H9 (cell line): ENCODE measurements at regions not wholly inside any gene's neighbourhood (a gene's known extent, or its start where the extent isn't known, plus 50 kb on each side); places are given as distances from the start of the nearest gene placed in this dataset.

Experiments
- DNase-seq: peaks from one replicate; pipeline ENCODE4 v3.0.0-alpha.2; 2017
- H2AFZ ChIP-seq: one replicate; pipeline ENCODE4 v1.6.1; 2013; ENCODE audit warnings: mild to moderate bottlenecking, low read length, control low read depth, moderate library complexity
- H2AK5ac ChIP-seq: 2 replicates; pipeline ENCODE4 v1.6.1; 2013; ENCODE audit warnings: low read length, control low read depth, mixed read lengths; ENCODE audit not compliant: insufficient read length
- H2BK120ac ChIP-seq: one replicate; pipeline ENCODE4 v1.6.1; 2013; ENCODE audit warnings: low read depth, mild to moderate bottlenecking, low read length, control low read depth, inconsistent platforms; ENCODE audit not compliant: poor library complexity, severe bottlenecking
- H2BK12ac ChIP-seq: 2 replicates; pipeline ENCODE4 v1.6.1; 2013; ENCODE audit warnings: low read length, control low read depth, mixed read lengths, low read depth; ENCODE audit not compliant: insufficient read length
- H2BK15ac ChIP-seq: 2 replicates; pipeline ENCODE4 v1.6.1; 2013; ENCODE audit warnings: low read depth, low read length, control low read depth
- H2BK20ac ChIP-seq: one replicate; pipeline ENCODE4 v1.6.1; 2013; ENCODE audit warnings: low read depth, mild to moderate bottlenecking, low read length, control low read depth, inconsistent platforms; ENCODE audit not compliant: poor library complexity, severe bottlenecking
- H2BK5ac ChIP-seq: 2 replicates; pipeline ENCODE4 v1.6.1; 2013; ENCODE audit warnings: low read length, control low read depth, mixed read lengths; ENCODE audit not compliant: insufficient read length
- H3K14ac ChIP-seq: 2 replicates; pipeline ENCODE4 v1.6.1; 2013; ENCODE audit warnings: low read length, control low read depth; ENCODE audit not compliant: insufficient read depth
- H3K18ac ChIP-seq: 2 replicates; pipeline ENCODE4 v1.6.1; 2013; ENCODE audit warnings: low read depth, mild to moderate bottlenecking, mixed read lengths, low read length, control low read depth; ENCODE audit not compliant: insufficient read length
- H3K23ac ChIP-seq: 2 replicates; pipeline ENCODE4 v1.6.1; 2013; ENCODE audit warnings: low read length, control low read depth, mixed read lengths, low read depth; ENCODE audit not compliant: insufficient read length
- H3K23me2 ChIP-seq: 2 replicates; pipeline ENCODE4 v1.6.1; 2013; ENCODE audit warnings: low read depth, mild to moderate bottlenecking, mixed read lengths, low read length, control low read depth; ENCODE audit not compliant: insufficient read length, poor library complexity, severe bottlenecking
- H3K27ac ChIP-seq: 2 replicates; pipeline ENCODE4 v1.5.1; 2013; ENCODE audit warnings: low read length, control low read depth, mixed read lengths, low read depth; ENCODE audit not compliant: insufficient read length
- H3K27me3 ChIP-seq: 2 replicates; pipeline ENCODE4 v1.6.1; 2013; ENCODE audit warnings: low read length, control low read depth, inconsistent platforms; ENCODE audit not compliant: insufficient read depth
- H3K4ac ChIP-seq: 2 replicates; pipeline ENCODE4 v1.6.1; 2013; ENCODE audit warnings: low read depth, mild to moderate bottlenecking, control low read depth, inconsistent platforms, low read length, moderate library complexity
- H3K4me1 ChIP-seq: 2 replicates; pipeline ENCODE4 v1.6.1; 2013; ENCODE audit warnings: low read length, control low read depth, inconsistent platforms; ENCODE audit not compliant: insufficient read depth
- H3K4me2 ChIP-seq: 2 replicates; pipeline ENCODE4 v1.6.1; 2013; ENCODE audit warnings: low read length, control low read depth, mixed read lengths; ENCODE audit not compliant: insufficient read length, insufficient read depth
- H3K56ac ChIP-seq: 2 replicates; pipeline ENCODE4 v1.6.1; 2013; ENCODE audit warnings: low read depth, mild to moderate bottlenecking, mixed read lengths, low read length, control low read depth; ENCODE audit not compliant: insufficient read length
- H3K79me1 ChIP-seq: 2 replicates; pipeline ENCODE4 v1.6.1; 2013; ENCODE audit warnings: low read depth, mild to moderate bottlenecking, moderate library complexity, low read length, control low read depth, inconsistent platforms; ENCODE audit not compliant: insufficient read depth, poor library complexity, severe bottlenecking
- H3K79me2 ChIP-seq: 2 replicates; pipeline ENCODE4 v1.6.1; 2013; ENCODE audit warnings: low read length, control low read depth, inconsistent platforms; ENCODE audit not compliant: insufficient read depth
- H3K9ac ChIP-seq: 2 replicates; pipeline ENCODE4 v1.6.1; 2013; ENCODE audit warnings: low read length, control low read depth, mixed read lengths; ENCODE audit not compliant: insufficient read length; ENCODE audit errors: extremely low read depth
- H3K9me3 ChIP-seq: one replicate; pipeline ENCODE4 v1.6.1; 2013; ENCODE audit warnings: low read depth, low read length, inconsistent platforms; ENCODE audit not compliant: control insufficient read depth
- H3T11ph ChIP-seq: one replicate; pipeline ENCODE4 v1.6.1; 2013; ENCODE audit warnings: mild to moderate bottlenecking, low read length, control low read depth, inconsistent platforms
- H4K20me1 ChIP-seq: one replicate; pipeline ENCODE4 v1.6.1; 2013; ENCODE audit not compliant: control insufficient read depth, insufficient read length, insufficient read depth
- H4K5ac ChIP-seq: 2 replicates; pipeline ENCODE4 v1.6.1; 2013; ENCODE audit warnings: low read depth, mild to moderate bottlenecking, mixed read lengths, low read length, control low read depth; ENCODE audit not compliant: insufficient read length
- H4K8ac ChIP-seq: replicated peaks from 2 replicates; pipeline ENCODE4 v1.6.1; 2013; ENCODE audit warnings: low read length, control low read depth, mixed read lengths, low read depth; ENCODE audit not compliant: insufficient read length
- H4K91ac ChIP-seq: 2 replicates; pipeline ENCODE4 v1.6.1; 2013; ENCODE audit warnings: low read depth, mild to moderate bottlenecking, moderate library complexity, mixed read lengths, low read length, control low read depth; ENCODE audit not compliant: insufficient read length
- H3K27ac Mint-ChIP-seq, 3 experiments: 2 replicates in 2 of 3; 3 replicates in 1 of 3; pipeline ENCODE4 v1.8.0; 2020 to 2021; ENCODE audit warnings: mixed read lengths in 3 of 3, mild to moderate bottlenecking in 1 of 3, moderate library complexity in 1 of 3
- H3K27me3 Mint-ChIP-seq: 2 replicates; pipeline ENCODE4 v1.8.0; 2021; ENCODE audit warnings: low read depth, mild to moderate bottlenecking, moderate library complexity, mixed read lengths
- H3K36me3 Mint-ChIP-seq, 3 experiments: 2 replicates in 2 of 3; 3 replicates in 1 of 3; pipeline ENCODE4 v1.8.0; 2020 to 2021; ENCODE audit warnings: low read depth in 3 of 3, mixed read lengths in 3 of 3; ENCODE audit not compliant: insufficient read depth in 1 of 3
- H3K4me1 Mint-ChIP-seq, 2 experiments: 2 replicates each; pipeline ENCODE4 v1.8.0; 2020; ENCODE audit warnings: mixed read lengths in 2 of 2
- H3K4me3 Mint-ChIP-seq, 2 experiments: 2 replicates in 1 of 2; 3 replicates in 1 of 2; pipeline ENCODE4 v1.8.0; 2020 to 2021; ENCODE audit warnings: mild to moderate bottlenecking in 2 of 2, mixed read lengths in 2 of 2, moderate library complexity in 1 of 2
- H3K9me3 Mint-ChIP-seq, 2 experiments: 2 replicates in 1 of 2; 3 replicates in 1 of 2; pipeline ENCODE4 v1.8.0; 2020; ENCODE audit warnings: mild to moderate bottlenecking in 2 of 2, mixed read lengths in 2 of 2, moderate library complexity in 1 of 2
- WGBS: extraction: QIAGEN DNeasy Blood & Tissue Kit; methylation state at CpG from one replicate; pipeline ENCODE4 v1.1.7; 2013; ENCODE audit warnings: missing lambda C conversion rate, low lambda C conversion rate, mixed read lengths; ENCODE audit not compliant: insufficient read length; ENCODE audit errors: extremely low coverage; 5-methylcytosine and 5-hydroxymethylcytosine counted together
- TF ChIP-seq, protein P1 (sequence below): fragments of 200-600 bp; sonication (generic); conservative IDR thresholded peaks from 3 replicates; pipeline ENCODE4 v1.8.0; 2021; ENCODE audit warnings: antibody characterized with exemption, mild to moderate bottlenecking

- H3K27ac ChIP-seq = no peak overlapping the region
- Mint-ChIP-seq H3K27me3 (no peaks in the 10 kb centered on the region; the same call in 1 of the 2 replicates), H3K9me3 (no peaks in the 10 kb centered on the region; a peak in 1 of 5 replicates), H3K4me3 (no peak overlapping the region), H3K36me3 (no peaks in the 10 kb centered on the region), H3K27ac (peak overlapping the region in 1 of 3 experiments; percentile 44; a peak in 1 of 7 replicates), H3K4me1 (peaks cover 9 to 20% of the 10 kb centered on the region in 2 experiments)
- H3K79me2 ChIP-seq = no peaks in the 10 kb centered on the region
- no peak overlapping the region for H3K56ac ChIP-seq
- H3K14ac ChIP-seq = no peak overlapping the region
- H3K23me2 ChIP-seq = no peaks in the 10 kb centered on the region
- no peak overlapping the region for H4K8ac ChIP-seq
- H3K18ac ChIP-seq = no peak overlapping the region
- H3K79me1 ChIP-seq = no peaks in the 10 kb centered on the region
- H2AK5ac ChIP-seq = no peak overlapping the region
- H2BK120ac ChIP-seq = no peak overlapping the region
- no peak overlapping the region for H2BK20ac ChIP-seq
- no peak overlapping the region for H2BK12ac ChIP-seq
- no peak overlapping the region for H4K91ac ChIP-seq
- H3K4me1 ChIP-seq = no peaks in the 10 kb centered on the region
- TF ChIP-seq, protein P1, sequence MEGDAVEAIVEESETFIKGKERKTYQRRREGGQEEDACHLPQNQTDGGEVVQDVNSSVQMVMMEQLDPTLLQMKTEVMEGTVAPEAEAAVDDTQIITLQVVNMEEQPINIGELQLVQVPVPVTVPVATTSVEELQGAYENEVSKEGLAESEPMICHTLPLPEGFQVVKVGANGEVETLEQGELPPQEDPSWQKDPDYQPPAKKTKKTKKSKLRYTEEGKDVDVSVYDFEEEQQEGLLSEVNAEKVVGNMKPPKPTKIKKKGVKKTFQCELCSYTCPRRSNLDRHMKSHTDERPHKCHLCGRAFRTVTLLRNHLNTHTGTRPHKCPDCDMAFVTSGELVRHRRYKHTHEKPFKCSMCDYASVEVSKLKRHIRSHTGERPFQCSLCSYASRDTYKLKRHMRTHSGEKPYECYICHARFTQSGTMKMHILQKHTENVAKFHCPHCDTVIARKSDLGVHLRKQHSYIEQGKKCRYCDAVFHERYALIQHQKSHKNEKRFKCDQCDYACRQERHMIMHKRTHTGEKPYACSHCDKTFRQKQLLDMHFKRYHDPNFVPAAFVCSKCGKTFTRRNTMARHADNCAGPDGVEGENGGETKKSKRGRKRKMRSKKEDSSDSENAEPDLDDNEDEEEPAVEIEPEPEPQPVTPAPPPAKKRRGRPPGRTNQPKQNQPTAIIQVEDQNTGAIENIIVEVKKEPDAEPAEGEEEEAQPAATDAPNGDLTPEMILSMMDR = no peak
- no peaks in the 10 kb centered on the region for H3K9me3 ChIP-seq
- H3K27me3 ChIP-seq = no peaks in the 10 kb centered on the region
- H2AFZ ChIP-seq = no peak overlapping the region
- H3K9ac ChIP-seq = no peak overlapping the region
- WGBS = no CpG with 5 or more reads among the region's 1 CpG
- H2BK5ac ChIP-seq = no peak overlapping the region
- no peak overlapping the region for H3T11ph ChIP-seq
- no peak for DNase-seq
- no peak overlapping the region for H3K23ac ChIP-seq
- H4K20me1 ChIP-seq = no peaks in the 10 kb centered on the region
- no peak overlapping the region for H2BK15ac ChIP-seq
- no peak overlapping the region for H4K5ac ChIP-seq
- H3K4ac ChIP-seq = no peak overlapping the region
- no peak overlapping the region for H3K4me2 ChIP-seq
These were observed 102.7 kb upstream of the NAP1L1 start for GRCh38 chr12:76187177-76187576.
